ENCODE measurements at regions not wholly inside any gene's neighbourhood (a gene's known extent, or its start where the extent isn't known, plus 50 kb on each side); places are given as distances from the start of the nearest gene placed in this dataset.

GRCh38 chr4:31678356-31678755 lies 958.2 kb downstream of the PCDH7 start:
- no peak for TF ChIP-seq CTCF (IDR thresholded peaks at IDR 0.05)
- no peak for TF ChIP-seq EZH2 (IDR thresholded peaks at IDR 0.05)

Measured in neural progenitor cell (in vitro differentiated cells).